Prostate gland (tissue), 2 donors: ENCODE measurements at regions not wholly inside any gene's neighbourhood (a gene's known extent, or its start where the extent isn't known, plus 50 kb on each side); places are given as distances from the start of the nearest gene placed in this dataset.

Source experiments
- POLR2A ChIP-seq: fragments of 450-650 bp; IDR thresholded peaks from one replicate; pipeline ENCODE4 v1.6.1; 2016; ENCODE audit warnings: antibody characterized with exemption, mild to moderate bottlenecking
- TF ChIP-seq, protein P1 (sequence below), 4 experiments: fragments of 200-600 bp in 2 of 4; fragments of 450-650 bp in 2 of 4; sonication (generic) in 2 of 4; IDR thresholded peaks; 1 replicate in 3 of 4; 2 replicates in 1 of 4; pipeline ENCODE4 v1.5.1; 2016 to 2019; ENCODE audit warnings: antibody characterized with exemption in 4 of 4, mild to moderate bottlenecking in 2 of 4, moderate library complexity in 2 of 4

DNA sequence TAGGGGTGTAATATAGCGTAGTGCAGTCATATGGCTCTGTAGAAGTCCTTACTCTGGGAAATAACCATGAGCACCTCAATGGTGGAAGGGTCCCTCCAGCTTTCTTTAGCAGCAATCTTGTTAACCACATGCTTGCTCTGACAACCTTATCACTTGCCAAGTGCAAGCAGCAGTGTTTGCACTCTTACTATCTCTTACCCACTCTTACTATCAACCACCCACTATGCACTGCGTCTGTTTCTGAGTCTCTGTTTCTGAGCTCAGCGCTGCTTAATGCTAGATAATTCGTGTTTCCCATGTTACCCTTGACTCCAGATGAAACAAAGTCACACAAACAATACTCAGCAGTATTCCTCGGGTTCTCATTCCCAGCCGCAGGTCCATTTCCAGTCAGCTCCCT lies 433.7 kb upstream of the PFKP start:
- TF ChIP-seq, protein P1, sequence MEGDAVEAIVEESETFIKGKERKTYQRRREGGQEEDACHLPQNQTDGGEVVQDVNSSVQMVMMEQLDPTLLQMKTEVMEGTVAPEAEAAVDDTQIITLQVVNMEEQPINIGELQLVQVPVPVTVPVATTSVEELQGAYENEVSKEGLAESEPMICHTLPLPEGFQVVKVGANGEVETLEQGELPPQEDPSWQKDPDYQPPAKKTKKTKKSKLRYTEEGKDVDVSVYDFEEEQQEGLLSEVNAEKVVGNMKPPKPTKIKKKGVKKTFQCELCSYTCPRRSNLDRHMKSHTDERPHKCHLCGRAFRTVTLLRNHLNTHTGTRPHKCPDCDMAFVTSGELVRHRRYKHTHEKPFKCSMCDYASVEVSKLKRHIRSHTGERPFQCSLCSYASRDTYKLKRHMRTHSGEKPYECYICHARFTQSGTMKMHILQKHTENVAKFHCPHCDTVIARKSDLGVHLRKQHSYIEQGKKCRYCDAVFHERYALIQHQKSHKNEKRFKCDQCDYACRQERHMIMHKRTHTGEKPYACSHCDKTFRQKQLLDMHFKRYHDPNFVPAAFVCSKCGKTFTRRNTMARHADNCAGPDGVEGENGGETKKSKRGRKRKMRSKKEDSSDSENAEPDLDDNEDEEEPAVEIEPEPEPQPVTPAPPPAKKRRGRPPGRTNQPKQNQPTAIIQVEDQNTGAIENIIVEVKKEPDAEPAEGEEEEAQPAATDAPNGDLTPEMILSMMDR (IDR thresholded peaks at IDR 0.05) = no peak
- no peak for TF ChIP-seq POLR2A
